Right atrium auricular region (tissue), 2 donors: ENCODE measurements at regions not wholly inside any gene's neighbourhood (a gene's known extent, or its start where the extent isn't known, plus 50 kb on each side); places are given as distances from the start of the nearest gene placed in this dataset.

Experiments
- DNase-seq: peaks from one replicate; pipeline ENCODE4 v3.0.0-alpha.2; 2019; ENCODE audit warnings: low spot score
- H3K27ac ChIP-seq, 2 donors: fragments of 200-600 bp; sonication (generic); 1 replicate in 1 of 2; 2 replicates in 1 of 2; pipeline ENCODE4 v1.5.1; 2016 to 2019
- H3K27me3 ChIP-seq, 2 donors: fragments of 200-600 bp; sonication (generic); one replicate each; pipeline versions ENCODE4 v1.5.1 to v1.6.0; 2017 to 2019
- H3K36me3 ChIP-seq: fragments of 200-600 bp; sonication (generic); one replicate; pipeline ENCODE4 v1.5.1; 2016
- H3K4me1 ChIP-seq, 2 donors: fragments of 200-600 bp; sonication (generic); one replicate each; pipeline versions ENCODE4 v1.5.1 to v1.6.0; 2017 to 2019
- H3K4me3 ChIP-seq, 2 donors: fragments of 200-600 bp; sonication (generic); 1 replicate in 1 of 2; 2 replicates in 1 of 2; pipeline ENCODE4 v1.5.1; 2017 to 2019; ENCODE audit warnings: mild to moderate bottlenecking in 1 of 2, moderate library complexity in 1 of 2
- H3K9me3 ChIP-seq, 2 donors: fragments of 200-600 bp; sonication (generic); one replicate each; pipeline ENCODE4 v1.5.1; 2019
- TF ChIP-seq, protein P1 (sequence below), 2 donors: fragments of 200-600 bp; sonication (generic); IDR thresholded peaks; one replicate each; pipeline ENCODE4 v1.5.1; 2019; ENCODE audit warnings: antibody characterized with exemption in 2 of 2

DNA sequence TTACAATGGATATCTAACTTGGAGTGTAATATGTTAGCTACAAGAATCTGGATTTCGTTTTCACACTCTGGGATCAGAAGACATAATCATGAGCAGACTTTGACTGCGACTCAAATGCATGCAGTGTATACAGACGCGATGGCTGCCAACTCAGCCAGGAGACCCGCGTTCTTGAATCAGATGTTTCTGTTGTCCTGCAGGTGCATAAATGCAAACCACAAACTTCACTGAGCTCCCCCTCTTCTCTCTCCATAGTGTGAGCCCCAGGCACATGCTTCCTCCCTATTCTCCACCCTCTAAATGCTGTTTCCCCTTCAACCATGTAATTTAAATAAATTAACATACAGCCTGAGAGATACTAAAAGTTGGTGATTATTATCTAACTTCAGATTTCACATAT lies 347.9 kb downstream of the DCHS2 start:
- Histone ChIP-seq H3K27ac (no peak overlapping the region), H3K36me3 (no peaks in the 10 kb centered on the region), H3K4me3 (no peak overlapping the region), H3K4me1 (no peaks in the 10 kb centered on the region), H3K9me3 (no peaks in the 10 kb centered on the region), H3K27me3 (no peaks in the 10 kb centered on the region)
- DNase-seq, result no peak
- TF ChIP-seq, protein P1, sequence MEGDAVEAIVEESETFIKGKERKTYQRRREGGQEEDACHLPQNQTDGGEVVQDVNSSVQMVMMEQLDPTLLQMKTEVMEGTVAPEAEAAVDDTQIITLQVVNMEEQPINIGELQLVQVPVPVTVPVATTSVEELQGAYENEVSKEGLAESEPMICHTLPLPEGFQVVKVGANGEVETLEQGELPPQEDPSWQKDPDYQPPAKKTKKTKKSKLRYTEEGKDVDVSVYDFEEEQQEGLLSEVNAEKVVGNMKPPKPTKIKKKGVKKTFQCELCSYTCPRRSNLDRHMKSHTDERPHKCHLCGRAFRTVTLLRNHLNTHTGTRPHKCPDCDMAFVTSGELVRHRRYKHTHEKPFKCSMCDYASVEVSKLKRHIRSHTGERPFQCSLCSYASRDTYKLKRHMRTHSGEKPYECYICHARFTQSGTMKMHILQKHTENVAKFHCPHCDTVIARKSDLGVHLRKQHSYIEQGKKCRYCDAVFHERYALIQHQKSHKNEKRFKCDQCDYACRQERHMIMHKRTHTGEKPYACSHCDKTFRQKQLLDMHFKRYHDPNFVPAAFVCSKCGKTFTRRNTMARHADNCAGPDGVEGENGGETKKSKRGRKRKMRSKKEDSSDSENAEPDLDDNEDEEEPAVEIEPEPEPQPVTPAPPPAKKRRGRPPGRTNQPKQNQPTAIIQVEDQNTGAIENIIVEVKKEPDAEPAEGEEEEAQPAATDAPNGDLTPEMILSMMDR (IDR thresholded peaks at IDR 0.05), result no peak

DNA sequence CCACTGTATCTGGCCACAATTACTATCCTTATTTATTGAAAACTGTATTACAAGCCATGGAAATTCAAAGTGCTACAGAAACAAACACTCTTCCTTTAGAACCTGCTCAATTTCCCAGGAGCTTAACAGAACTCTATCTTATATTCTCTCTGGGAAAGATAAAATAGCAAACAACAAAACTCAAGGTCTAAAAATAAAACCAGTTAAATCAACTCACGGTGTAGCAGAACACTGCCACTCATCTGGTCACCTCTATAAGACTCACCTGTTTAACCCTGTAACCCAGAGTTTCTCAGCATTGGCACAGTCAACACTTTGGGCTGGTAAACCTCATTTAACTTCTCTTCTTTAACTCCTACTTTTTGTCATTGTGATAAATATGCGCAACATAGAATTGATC lies 348.9 kb downstream of the DCHS2 start:
- Histone ChIP-seq H3K9me3 (no peaks in the 10 kb centered on the region), H3K27me3 (no peaks in the 10 kb centered on the region), H3K27ac (no peak overlapping the region), H3K4me1 (no peaks in the 10 kb centered on the region), H3K4me3 (no peak overlapping the region), H3K36me3 (no peaks in the 10 kb centered on the region)
- TF ChIP-seq, protein P1 (IDR thresholded peaks at IDR 0.05), result no peak
- no peak for DNase-seq

DNA sequence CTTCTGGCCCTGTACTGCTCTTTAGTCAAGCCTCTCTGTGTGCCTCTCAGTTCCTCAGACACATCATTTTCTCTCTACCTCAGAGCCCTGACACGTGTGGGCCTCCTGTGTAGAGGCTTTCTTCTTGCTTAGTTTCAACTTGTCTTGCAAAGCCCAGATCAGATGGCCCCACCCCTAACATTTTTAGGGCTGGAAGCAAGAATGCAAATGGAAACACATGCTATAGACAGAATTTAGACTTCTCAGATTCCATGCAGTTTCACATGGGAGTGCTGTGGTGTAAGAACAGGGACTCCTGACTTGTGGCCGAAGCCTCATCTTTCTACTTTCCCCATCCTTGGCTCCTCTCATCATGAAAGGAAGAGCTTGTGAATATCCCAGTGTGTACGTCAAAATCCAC lies 350.7 kb downstream of the DCHS2 start:
- H3K9me3 ChIP-seq, result no peaks in the 10 kb centered on the region
- TF ChIP-seq, protein P1 (IDR thresholded peaks at IDR 0.05), result no peak
- H3K4me1 ChIP-seq, result no peaks in the 10 kb centered on the region
- no peak overlapping the region for H3K4me3 ChIP-seq
- H3K27ac ChIP-seq, result no peak overlapping the region
- H3K36me3 ChIP-seq, result no peaks in the 10 kb centered on the region
- H3K27me3 ChIP-seq, result no peaks in the 10 kb centered on the region
- DNase-seq, result no peak

DNA sequence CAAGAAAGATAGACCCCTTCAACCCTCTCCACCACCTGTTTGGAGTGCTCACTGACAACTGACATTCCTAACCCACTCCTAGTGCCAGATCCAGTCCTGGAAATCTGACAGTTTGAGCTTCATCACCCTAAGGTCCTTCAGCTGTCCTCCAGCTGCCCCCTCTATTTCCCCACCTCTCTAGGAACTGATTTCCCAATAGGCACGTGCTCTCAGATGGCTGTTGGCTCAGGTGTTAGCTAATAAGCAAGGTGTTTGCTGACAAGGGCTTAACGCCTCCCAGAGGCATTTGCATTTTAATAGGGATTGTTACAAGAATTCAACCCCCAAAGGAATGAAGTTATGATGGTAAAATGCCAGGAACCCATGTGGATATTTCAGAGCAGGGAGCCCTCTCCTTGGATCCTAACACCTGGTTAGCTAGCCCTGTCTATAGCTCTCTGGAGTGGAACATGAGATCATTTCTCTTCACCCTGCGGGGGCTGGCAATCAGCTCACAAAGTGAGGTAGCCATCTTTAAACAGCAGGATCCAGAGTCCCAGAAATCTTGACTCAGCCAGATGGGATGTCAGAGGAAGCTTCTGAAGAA lies 348.5 kb upstream of the SFRP2 start:
- no peaks in the 10 kb centered on the region for H3K36me3 ChIP-seq
- TF ChIP-seq, protein P1 (IDR thresholded peaks at IDR 0.05), result no peak
- no peaks in the 10 kb centered on the region for H3K27me3 ChIP-seq
- H3K27ac ChIP-seq, result no peak overlapping the region
- DNase-seq, result no peak
- H3K4me1 ChIP-seq, result no peaks in the 10 kb centered on the region
- H3K4me3 ChIP-seq, result no peak overlapping the region
- H3K9me3 ChIP-seq, result no peaks in the 10 kb centered on the region

DNA sequence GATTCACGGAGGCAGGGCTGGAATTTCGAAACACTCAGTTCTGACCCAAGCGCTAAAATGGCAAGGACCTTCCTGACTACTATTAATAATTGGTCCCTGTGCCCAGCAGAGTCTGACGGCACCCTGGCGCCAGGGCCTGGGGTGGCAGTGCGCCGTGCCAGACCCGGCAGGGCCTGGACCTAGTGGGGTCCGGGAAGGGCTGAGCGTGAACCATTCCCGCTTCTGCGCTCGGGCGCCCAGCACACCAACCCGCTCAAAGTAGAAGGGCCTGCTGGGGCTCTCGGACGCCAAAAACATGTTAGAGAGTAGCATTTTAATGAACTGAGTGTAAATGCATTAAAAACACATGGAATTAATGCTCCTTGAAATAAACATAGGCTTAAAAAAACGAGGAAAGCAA lies 346.7 kb upstream of the SFRP2 start:
- Histone ChIP-seq H3K9me3 (no peaks in the 10 kb centered on the region), H3K27me3 (no peaks in the 10 kb centered on the region), H3K36me3 (no peaks in the 10 kb centered on the region), H3K27ac (no peak overlapping the region), H3K4me3 (no peak overlapping the region), H3K4me1 (no peaks in the 10 kb centered on the region)
- TF ChIP-seq, protein P1 (IDR thresholded peaks at IDR 0.05), result no peak
- no peak for DNase-seq

DNA sequence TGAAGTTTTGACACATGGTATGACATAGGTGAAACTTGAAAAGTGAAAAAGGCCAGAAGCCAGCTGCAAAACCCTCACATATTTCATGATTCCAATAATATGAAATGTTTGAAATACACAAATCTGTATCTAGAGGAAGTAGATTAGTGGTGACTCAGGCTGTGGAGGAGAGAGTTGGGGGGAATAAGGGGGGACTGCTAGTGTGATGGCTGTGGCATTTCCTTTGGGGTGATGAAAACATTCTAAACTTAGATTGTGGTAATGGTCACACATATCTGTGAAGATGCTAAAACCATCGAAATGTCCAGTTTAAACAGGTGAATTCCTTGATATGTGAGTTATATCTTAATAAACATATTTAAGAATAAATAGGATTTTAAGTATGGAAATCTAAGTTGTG lies 343.5 kb upstream of the SFRP2 start:
- DNase-seq, result no peak
- H3K27me3 ChIP-seq, result no peaks in the 10 kb centered on the region
- no peak overlapping the region for H3K4me3 ChIP-seq
- no peak overlapping the region for H3K27ac ChIP-seq
- no peaks in the 10 kb centered on the region for H3K9me3 ChIP-seq
- no peaks in the 10 kb centered on the region for H3K36me3 ChIP-seq
- no peaks in the 10 kb centered on the region for H3K4me1 ChIP-seq
- TF ChIP-seq, protein P1 (IDR thresholded peaks at IDR 0.05), result no peak
